ENCODE measurements at regions not wholly inside any gene's neighbourhood (a gene's known extent, or its start where the extent isn't known, plus 50 kb on each side); places are given as distances from the start of the nearest gene placed in this dataset.

- TF ChIP-seq EZH2 (optimal IDR thresholded peaks at IDR 0.05; ENCODE audit: low read depth, low read length) = no peak
- no peak for TF ChIP-seq EZH2phosphoT487 (IDR thresholded peaks at IDR 0.05; ENCODE audit: low read length)
- no peak for TF ChIP-seq CTCF (IDR thresholded peaks at IDR 0.05; ENCODE audit: low read length)
- no peak for DNase-seq
Observed at GRCh38 chr5:111863801-111864200, 106.8 kb upstream of the NREP start.

GRCh38 chr5:111859533-111860270 lies 102.7 kb upstream of the NREP start:
- Histone ChIP-seq H3K9ac (ENCODE audit: low read length) (no peak overlapping the region), H3F3A (ENCODE audit: insufficient read depth, low read length) (no peaks in the 10 kb centered on the region), H3K79me2 (ENCODE audit: low read length) (no peaks in the 10 kb centered on the region), H2AFZ (ENCODE audit: low read length) (no peak overlapping the region), H4K20me1 (ENCODE audit: insufficient read depth, low read length) (no peaks in the 10 kb centered on the region), H3K4me3 (ENCODE audit: low read length) (no peak overlapping the region), H3K4me1 (ENCODE audit: low read length) (no peaks in the 10 kb centered on the region), H3K27me3 (replicated peaks; ENCODE audit: insufficient read depth, low read length) (no peaks in the 10 kb centered on the region), H3K4me2 (ENCODE audit: low read depth, low read length) (no peak overlapping the region), H3K36me3 (replicated peaks; ENCODE audit: insufficient read depth, low read length) (no peaks in the 10 kb centered on the region), H3K27ac (ENCODE audit: low read length) (no peak overlapping the region), H3K9me3 (replicated peaks; ENCODE audit: insufficient read depth, low read length) (no peaks in the 10 kb centered on the region), H3K9me2 (replicated peaks; ENCODE audit: insufficient read depth, low read length) (no peaks in the 10 kb centered on the region)
- DNase-seq = no peak
- TF ChIP-seq EZH2 (optimal IDR thresholded peaks at IDR 0.05; ENCODE audit: low read depth, low read length) (no peak), CTCF (IDR thresholded peaks at IDR 0.05; ENCODE audit: low read length) (no peak), EZH2phosphoT487 (IDR thresholded peaks at IDR 0.05; ENCODE audit: low read length) (no peak)

More at GRCh38 chr5:111863801-111864200, 106.8 kb upstream of the NREP start:
- no peaks in the 10 kb centered on the region for H3K27me3 ChIP-seq (replicated peaks; ENCODE audit: insufficient read depth, low read length)
- no peak overlapping the region for H3K4me3 ChIP-seq (ENCODE audit: low read length)
- no peaks in the 10 kb centered on the region for H3K36me3 ChIP-seq (replicated peaks; ENCODE audit: insufficient read depth, low read length)
- no peaks in the 10 kb centered on the region for H3F3A ChIP-seq (ENCODE audit: insufficient read depth, low read length)
- no peaks in the 10 kb centered on the region for H3K79me2 ChIP-seq (ENCODE audit: low read length)
- H3K9me2 ChIP-seq (replicated peaks; ENCODE audit: insufficient read depth, low read length) = no peaks in the 10 kb centered on the region
- no peaks in the 10 kb centered on the region for H3K9me3 ChIP-seq (replicated peaks; ENCODE audit: insufficient read depth, low read length)
- no peak overlapping the region for H3K4me2 ChIP-seq (ENCODE audit: low read depth, low read length)
- no peak overlapping the region for H3K27ac ChIP-seq (ENCODE audit: low read length)
- no peaks in the 10 kb centered on the region for H4K20me1 ChIP-seq (ENCODE audit: insufficient read depth, low read length)
- H3K9ac ChIP-seq (ENCODE audit: low read length) = no peak overlapping the region
- H3K4me1 ChIP-seq (ENCODE audit: low read length) = no peaks in the 10 kb centered on the region
- no peak overlapping the region for H2AFZ ChIP-seq (ENCODE audit: low read length)

GRCh38 chr5:111859031-111859430 lies 102.0 kb upstream of the NREP start:
- Histone ChIP-seq H3K27ac (ENCODE audit: low read length) (no peak overlapping the region), H3K9me3 (replicated peaks; ENCODE audit: insufficient read depth, low read length) (no peaks in the 10 kb centered on the region), H3K4me2 (ENCODE audit: low read depth, low read length) (no peak overlapping the region), H3K4me3 (ENCODE audit: low read length) (no peak overlapping the region), H2AFZ (ENCODE audit: low read length) (no peak overlapping the region), H3K79me2 (ENCODE audit: low read length) (no peaks in the 10 kb centered on the region), H3K9me2 (replicated peaks; ENCODE audit: insufficient read depth, low read length) (no peaks in the 10 kb centered on the region), H3F3A (ENCODE audit: insufficient read depth, low read length) (no peaks in the 10 kb centered on the region), H3K9ac (ENCODE audit: low read length) (no peak overlapping the region), H3K36me3 (replicated peaks; ENCODE audit: insufficient read depth, low read length) (no peaks in the 10 kb centered on the region), H3K27me3 (replicated peaks; ENCODE audit: insufficient read depth, low read length) (no peaks in the 10 kb centered on the region), H4K20me1 (ENCODE audit: insufficient read depth, low read length) (no peaks in the 10 kb centered on the region), H3K4me1 (ENCODE audit: low read length) (no peaks in the 10 kb centered on the region)
- TF ChIP-seq CTCF (IDR thresholded peaks at IDR 0.05; ENCODE audit: low read length) (no peak), EZH2phosphoT487 (IDR thresholded peaks at IDR 0.05; ENCODE audit: low read length) (no peak), EZH2 (optimal IDR thresholded peaks at IDR 0.05; ENCODE audit: low read depth, low read length) (no peak)
- DNase-seq = no peak

All from MM.1S (cell line).